Amniotic stem cell (primary cell): ENCODE measurements at regions not wholly inside any gene's neighbourhood (a gene's known extent, or its start where the extent isn't known, plus 50 kb on each side); places are given as distances from the start of the nearest gene placed in this dataset.
"Not testable (repeated sequence)": the region's sequence is repeated elsewhere in the genome, so short reads cannot be mapped to it uniquely, and the experiment has no call there.

Source experiments
- DNase-seq: peaks from one replicate; lab custom pipeline; 2025; lab: John Stamatoyannopoulos, UW

DNA sequence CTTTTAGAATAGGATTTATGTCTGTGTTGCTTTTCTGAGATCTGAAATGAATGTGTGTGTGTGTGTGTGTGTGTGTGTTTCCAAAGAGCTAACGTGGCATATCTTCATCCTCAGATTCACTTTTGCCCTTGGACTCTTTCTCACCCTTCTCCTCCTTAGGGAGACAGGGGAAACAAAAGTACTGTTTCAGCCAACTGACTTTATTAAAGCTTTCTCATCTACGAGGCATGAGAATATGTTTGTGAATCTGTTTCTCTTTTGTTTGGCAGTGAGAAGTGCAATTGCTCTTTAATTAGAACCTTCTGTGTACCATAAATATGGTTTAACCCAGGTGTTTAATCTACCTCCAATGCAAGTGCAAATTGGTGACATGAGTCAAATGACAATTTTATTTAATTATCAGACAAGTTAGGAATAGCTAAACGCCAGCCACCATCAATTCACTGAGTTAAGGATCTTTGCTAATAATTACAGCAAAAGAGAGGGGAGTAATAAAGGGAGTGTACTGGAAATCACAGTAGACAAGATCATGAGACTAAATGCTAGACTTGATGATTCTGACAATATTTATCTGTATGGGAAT lies 186.4 kb upstream of the COL3A1 start:
- no peak for DNase-seq

DNA sequence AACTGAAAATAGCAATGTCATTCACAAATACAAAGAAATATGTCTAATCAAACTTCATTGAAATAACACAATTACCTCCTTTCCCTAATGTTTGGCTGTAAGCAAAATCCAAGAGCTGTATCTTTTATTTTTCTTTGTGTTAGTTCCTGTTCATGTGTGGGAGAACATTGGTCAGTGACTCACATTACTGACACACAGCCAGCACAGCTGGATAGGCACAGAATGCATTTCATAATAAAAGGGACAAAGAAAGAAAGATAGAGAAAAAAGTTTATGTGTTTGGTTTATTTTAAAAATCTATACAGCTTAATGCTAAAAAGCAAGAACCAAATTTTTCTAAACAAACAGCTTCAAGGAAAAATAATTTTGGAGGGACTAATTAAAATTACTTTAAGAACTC lies 185.6 kb upstream of the COL3A1 start:
- no peak for DNase-seq

DNA sequence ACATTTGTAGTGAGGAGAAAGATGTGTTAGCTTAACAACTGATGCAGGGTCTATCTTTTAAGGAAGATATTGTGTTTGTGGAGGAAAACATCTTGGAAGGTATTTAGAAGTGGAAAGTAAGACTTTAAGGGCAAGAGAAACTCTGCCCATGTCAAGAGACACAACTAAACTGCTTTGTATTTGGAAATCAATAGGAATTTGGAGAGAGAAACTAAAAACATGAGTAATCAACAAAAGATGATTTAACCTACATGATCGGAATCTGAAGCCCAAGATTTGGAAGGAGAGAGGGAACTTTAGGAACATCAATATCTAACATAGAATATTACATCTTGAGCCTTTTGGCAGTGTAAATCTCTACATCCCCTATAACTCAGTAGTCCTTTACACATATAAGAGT lies 184.2 kb upstream of the COL3A1 start:
- DNase-seq = no peak

DNA sequence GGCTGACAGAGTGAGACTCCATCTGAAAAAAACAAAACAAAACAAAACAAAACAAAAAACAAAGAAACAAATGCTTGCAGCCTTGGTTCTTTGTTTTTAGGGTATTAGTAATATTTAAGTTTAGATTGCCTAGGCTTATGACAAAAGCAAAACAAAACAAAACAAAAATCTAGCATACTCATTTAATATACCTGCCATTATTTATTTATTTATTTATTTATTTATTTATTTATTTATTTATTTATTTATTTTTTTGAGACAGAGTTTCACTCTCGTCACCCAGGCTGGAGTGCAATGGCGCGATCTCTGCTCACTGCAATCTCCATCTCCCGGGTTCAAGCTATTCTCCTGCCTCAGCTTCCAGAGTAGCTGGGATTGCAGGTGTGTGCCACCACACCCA lies 179.7 kb upstream of the COL3A1 start:
- DNase-seq = not testable (repeated sequence)

DNA sequence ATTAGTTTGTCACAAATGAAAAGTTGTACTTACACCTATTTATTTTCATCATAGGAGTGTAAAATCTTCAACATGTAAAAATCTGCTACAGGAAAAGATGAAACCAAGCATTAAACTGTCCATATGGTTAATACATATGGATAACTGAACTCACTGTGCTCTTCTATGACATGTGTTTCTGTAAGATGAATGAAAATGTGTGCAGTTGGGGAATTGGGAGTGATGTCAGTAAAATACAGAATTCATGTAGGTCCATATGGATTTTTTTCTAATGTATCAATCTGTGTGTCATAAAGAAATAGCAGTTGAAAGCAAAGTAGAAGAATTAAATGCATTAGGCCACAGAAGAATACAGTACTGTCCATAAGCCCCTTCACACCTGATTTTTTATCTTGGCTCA lies 178.4 kb upstream of the COL3A1 start:
- no peak for DNase-seq

DNA sequence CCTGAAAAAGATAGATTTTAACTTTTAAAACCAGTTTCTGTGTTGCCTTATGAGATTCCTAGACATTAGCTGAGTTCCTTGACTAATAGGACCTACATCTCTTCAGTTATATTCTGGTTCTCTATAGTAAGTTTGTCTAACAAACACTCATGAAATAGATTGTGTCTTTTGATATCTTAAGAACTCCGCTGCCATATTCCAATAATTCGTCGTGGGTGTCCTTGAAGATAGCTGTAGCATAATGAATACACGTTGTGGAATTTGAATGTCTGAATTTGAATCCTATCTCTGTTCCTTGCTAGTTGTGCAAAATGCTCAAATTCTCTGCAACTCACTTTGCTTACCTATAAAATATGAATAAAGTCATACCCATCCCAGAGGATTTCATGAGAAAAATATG lies 176.8 kb upstream of the COL3A1 start:
- DNase-seq = no peak

DNA sequence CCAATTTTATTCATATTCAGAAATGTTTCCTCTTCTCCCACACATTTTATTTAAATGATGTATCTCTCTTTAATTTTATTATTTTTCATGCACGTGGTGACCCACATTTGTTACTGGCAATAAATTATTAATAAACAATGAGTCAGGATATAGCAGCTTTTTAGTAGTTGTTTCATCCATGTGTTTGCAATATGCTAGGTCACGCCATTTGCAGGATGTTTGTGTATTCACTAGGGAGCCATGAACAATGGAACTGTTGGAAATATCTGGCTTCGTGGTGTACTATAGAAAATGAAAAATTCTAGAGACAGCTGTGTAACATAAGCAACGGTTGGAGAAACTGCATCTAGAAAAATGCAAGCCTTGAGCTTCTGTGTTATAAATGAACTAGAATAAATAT lies 176.0 kb upstream of the COL3A1 start:
- no peak for DNase-seq

DNA sequence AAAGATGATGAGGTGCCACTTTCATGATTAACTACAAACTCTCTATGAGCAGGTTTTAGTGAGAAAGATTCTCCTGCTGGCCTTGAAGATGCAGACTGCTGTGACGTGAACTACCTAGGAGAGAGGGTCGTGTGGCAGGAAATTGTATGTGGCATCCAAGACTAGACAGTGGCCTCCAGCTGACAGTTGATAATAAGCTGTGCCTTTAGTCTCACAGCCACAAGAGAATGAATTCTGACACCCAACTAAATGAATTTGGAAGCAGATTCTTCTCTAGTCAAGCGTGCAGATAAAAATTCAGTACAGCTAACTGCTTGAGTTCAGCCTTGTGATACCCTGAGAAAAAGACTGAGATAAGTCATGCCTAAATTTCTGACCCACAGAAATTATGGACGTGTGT lies 169.0 kb upstream of the COL3A1 start:
- no peak for DNase-seq

DNA sequence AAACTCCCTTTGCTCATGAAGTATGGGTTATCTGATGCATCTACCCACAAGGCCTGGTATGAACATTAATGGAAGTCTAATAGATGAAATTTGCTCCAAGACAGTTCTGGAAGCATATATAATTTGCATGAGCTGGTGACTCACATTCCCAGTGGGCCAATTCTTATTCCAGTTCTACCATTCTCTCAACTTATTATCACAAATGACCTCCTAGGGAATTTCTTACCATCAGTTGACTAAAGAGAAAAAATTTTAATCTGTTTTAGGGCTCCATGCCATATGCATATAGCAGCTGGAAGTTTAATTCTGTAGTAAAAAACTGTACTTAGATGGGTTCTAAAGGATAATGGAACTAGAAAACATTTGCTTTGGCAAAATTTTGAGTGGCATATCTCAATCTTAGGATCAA lies 165.2 kb upstream of the COL3A1 start:
- DNase-seq = no peak

DNA sequence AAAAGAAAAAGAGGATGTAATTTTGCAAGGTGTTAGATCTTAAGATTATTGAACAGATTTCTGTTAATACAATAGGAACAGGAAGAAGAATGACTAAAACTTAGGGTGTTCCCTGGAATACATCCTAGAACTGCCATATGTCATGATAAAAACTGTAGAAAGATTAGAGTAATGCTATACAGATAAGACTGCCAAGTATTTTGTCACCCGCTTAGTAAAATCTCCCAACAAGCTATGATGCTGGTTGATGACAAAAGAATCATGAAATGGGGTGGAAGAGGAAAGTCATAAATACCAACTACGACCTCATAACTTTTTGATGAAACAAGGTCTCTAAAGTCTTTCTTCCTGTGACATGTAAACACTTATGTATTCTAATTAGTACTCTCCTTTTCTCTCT lies 163.6 kb upstream of the COL3A1 start:
- DNase-seq = no peak

DNA sequence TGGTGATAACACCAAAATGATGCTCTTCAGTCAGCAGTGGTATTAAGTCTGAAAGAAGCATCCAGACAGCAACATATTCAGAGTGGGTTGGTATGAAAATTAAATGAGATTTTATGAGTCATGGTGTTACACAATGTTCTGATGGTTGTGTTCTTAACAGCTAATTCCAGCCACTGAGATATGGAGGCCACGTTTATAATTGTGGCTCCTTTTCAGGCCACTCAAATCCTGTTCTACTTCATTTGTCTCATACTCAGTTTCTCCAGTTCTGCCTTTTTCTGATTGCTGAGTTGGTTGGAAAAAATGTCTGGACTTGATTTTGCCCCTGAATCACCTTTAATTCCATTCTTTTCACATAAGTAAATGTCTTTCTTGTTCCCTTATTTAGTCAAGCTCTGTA lies 162.7 kb upstream of the COL3A1 start:
- DNase-seq = no peak

DNA sequence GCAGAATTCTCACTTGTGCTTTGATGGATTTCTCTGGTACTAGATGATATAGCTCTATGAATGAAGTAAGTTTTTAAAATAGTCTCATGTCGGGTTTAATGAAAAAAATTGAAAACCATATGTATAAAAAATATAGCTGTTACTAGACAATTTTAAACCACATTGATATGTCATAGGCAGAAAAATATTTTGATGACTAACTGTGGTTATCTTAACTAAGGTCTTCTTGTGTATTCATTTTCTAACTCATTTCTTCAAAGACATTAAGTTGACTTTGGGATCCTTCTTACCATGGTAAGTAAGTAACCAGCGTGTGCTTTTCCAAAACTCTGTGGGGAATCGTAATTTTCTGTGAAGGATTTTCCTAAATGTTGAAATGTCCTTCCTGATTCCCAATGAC lies 160.9 kb upstream of the COL3A1 start:
- DNase-seq = no peak

DNA sequence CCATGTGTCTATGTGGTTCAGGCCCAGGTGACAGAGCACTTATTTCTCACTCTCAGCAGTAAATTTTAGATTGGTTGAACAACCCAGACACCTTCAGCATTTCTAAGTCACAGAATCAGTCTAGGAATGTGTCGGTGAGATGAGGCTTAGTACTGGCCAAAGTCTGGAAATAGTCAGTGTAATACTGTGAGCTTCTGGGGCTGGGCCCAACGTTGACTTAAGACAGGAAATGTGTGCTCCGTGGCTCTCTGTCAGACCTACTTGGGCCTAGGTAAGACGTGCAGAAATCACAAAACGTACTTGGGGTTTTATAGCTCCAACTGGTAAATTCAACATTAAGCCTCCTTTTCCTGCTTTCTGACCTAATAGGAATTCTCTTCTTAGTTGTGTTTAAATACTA lies 160.3 kb upstream of the COL3A1 start:
- DNase-seq = no peak

DNA sequence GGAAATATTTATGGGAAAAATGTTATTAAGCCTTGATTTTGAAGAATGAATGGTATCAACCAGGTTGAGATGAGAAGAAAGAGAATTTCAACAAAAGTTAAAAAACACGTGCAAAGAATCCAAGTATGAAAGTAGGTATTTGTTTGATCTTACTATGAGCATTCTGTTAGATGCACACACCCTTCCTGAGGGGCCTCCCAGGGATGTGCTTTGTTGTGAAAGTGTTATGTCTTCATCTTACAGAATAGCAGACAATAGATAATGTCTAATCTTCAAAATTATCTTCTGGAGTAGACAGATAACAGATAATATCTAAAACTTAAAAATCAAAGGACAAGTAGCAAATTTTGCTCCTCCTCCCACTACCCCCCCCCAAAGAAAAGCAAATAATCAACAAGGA lies 155.2 kb upstream of the COL3A1 start:
- no peak for DNase-seq

DNA sequence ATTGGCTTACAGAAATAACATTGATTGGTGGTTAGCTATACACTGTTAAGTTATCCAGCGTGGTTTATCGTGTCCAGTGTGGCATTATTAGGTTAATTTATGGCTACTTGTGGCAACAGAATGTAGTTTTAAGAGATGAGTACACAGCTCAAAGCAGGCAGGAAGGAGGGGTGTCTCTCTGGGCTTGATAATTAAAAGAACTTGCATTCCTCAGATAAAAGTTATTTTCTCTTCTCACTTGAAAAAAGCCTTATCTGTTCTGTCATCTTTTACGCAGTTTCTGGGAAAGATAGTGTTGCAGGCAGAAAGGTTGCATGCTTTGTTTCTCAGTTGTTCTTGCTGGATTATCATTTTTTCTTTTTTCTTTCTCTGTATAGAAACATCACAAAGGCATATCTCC lies 154.4 kb upstream of the COL3A1 start:
- no peak for DNase-seq

DNA sequence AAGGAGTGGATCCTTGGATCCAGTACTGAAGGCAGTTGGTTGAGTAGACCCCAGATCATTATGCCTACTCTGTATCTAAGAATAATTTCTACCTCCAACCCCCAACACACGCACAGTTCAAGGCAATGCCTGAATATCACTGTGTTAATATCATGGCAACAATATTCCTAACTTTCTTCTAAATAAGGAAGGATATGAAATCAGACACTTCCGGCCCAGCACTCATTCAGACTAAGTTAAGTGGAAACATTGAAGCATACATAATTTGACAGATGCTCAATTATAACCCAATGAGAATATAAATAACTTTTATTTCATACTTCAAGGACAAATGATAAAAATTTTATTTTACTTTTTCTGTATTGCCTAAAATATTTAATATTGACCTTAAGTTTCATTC lies 153.6 kb upstream of the COL3A1 start:
- no peak for DNase-seq

DNA sequence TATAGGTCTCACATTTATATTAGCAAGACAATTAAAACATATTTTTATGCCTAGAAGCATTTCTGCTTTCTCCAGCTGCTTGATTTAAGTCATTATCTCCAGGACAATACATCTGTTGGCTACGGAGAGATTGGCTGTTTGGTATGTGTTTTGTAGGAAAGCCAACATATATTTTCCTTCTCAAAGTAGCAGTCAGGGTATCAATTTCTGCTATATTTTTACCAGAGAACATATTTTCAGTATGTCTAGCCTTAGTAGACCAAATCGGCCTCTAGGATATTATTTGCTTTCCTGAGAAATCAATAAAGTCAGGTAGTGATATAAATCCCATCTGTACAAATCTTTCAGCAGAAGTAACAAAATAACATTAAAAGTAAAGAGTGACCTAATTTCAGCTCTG lies 150.0 kb upstream of the COL3A1 start:
- no peak for DNase-seq

DNA sequence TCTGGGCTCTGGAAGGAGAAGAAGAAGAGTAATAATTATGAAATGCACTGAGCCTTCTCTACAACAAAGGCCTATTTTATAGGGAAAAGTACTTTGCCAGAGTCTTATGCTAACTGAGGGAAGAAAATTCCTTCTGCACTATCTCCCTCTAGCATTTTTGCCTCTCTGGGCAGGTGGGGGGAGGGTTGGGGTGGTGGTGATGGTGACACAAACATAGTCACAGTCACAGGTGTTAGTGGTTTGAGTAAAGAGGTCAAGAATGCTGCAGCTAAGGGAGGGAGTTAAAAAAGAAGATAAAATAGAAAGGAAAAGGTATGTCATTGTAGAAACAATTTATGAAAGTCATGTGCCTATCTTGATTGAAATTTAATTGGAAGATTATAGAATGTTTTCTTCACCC lies 140.8 kb upstream of the COL3A1 start:
- no peak for DNase-seq

DNA sequence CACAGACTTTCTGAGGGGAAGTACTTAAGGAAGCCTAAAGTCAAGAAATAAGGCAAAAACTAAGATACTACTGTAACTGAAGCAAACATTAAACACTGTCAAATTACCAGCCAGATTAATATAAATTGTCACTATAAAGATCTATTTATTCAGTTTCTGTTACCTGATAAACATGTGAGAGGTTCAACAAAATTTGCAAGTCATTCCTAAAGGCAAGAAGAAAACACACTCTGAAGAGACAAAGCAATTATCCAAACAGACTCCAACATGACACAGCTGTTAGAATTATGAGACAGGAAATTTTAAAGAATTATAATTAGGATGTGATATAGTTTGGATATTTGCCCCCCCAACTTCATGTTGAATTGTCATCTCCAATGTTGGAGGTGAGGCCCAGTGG lies 140.4 kb upstream of the COL3A1 start:
- DNase-seq = no peak

DNA sequence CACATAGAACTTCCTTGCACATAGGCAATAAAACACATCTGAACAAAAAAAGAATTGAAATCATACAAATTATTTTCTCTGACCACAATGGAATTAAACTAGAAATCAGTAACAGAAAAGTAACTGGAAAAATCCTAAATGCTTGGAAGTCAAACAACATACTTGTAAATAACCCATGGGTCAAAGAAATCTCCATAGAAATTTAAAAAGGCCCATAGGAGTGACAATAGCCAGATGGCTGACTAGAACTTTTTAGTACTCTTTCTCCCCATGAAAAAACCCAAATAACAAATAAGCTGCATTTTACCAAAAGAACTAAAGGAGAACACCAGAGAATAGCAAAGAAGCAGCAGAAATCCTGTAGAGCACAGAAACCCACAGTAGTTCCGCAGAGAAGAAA lies 139.2 kb upstream of the COL3A1 start:
- no peak for DNase-seq

DNA sequence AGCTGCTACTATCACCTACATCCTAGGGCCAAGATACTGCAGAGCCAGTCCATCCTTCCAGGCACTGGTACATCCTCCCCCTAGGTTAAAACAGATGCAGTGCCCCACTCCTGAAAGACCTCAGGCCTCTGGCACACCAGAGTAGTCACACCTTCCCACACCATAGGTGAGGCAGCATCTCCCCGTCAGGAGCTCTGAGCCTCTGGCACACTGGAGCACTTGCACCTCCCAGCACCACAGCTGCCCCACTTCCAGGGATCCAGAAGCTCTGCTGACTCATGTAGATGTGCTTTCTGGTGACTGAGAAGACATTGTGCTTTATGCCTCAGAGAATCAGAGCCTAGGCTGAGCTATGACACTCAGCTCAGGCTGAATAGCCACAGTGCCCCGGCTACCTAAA lies 138.4 kb upstream of the COL3A1 start:
- no peak for DNase-seq

DNA sequence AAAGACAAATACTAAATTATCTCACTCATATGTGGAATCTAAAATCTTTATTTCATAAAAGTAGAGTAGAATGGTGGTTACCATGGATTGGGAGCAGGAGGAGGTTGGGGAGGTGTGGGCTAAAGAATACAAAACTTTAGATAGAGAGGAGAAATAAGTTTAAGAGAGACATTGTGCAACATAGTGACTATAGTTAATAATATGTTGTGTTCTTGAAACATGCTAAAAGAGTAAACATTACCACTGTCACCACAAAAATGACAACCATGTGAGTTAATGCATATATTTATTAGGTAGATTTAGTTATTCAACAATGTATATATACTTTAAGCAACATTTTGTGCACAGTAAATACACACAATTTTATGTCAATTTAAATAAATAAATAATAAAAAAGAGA lies 128.5 kb upstream of the COL3A1 start:
- no peak for DNase-seq

DNA sequence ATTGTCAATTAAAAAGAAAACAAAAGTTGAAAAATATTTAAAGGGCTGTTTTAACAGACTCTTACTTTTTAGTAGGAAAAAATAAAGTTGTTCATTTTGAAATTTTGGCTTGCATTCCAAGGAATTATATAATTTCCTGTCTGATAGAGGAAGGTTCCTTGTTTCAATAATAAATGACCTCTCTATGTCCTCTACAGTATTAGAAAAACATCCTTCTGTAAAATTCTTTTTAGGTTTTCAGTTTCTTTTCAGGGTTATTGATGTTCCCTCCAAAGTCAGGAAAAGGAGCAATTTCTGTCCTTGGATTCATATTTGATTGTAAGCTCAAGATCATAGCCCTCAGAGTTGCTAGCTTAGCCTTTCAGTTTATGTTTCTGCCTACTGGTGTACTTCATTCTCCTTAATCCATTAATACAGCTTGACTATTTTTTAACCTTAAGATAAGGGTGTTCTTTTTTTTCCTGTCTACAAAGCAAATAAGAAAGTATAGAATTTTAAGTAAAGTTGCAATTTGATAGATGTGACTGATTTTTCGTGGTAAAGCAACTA lies 125.2 kb upstream of the COL3A1 start:
- no peak for DNase-seq

DNA sequence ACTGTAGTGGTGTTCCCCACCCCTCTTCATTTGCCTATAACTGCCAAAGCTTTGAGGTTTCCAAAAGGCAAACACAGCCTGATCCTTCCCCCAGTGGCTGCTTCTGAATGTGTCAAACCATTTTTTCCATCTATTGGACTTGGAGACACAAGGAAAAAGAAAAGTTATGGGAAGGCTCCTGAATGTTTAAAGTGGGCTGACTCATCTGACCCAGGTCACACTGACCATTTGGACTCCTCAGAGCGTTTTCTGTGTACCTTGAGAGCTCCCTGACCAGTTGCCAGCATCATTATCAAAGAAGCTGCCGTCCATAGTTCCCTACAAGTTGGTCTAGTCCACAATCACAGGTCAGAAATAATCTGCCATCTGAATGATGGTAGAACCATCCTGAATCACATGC lies 123.4 kb upstream of the COL3A1 start:
- no peak for DNase-seq

DNA sequence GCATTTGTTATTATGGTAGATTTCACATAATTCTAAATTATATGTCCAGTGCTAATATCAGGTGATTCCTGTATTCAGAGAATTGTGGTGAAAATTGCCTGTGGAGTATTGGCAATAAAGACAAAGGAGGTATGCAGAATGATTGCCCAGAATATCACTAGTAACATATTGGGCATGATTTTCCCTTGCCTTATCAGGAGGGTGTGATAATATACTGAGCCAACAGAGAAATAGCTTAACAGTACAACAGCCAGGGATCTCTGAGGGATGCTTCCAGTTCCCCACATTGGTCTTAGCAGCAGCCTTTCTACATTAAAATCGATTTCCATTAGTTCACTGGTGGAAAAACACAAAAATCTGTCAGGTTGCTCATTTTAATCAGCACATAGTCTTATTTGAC lies 122.9 kb upstream of the COL3A1 start:
- no peak for DNase-seq
